GM18508 (cell line): ENCODE measurements at regions not wholly inside any gene's neighbourhood (a gene's known extent, or its start where the extent isn't known, plus 50 kb on each side); places are given as distances from the start of the nearest gene placed in this dataset.

Experiments used
- ATAC-seq: cut with Tn5 transposase; IDR thresholded peaks from one replicate; pipeline ENCODE4 v1.9.1; 2021; ENCODE audit warnings: moderate number of reproducible peaks; ENCODE audit not compliant: insufficient read depth, unreplicated experiment

- no peak for ATAC-seq
These were observed 745.2 kb upstream of the WWC1 start for GRCh38 chr5:167546270-167546669.

DNA sequence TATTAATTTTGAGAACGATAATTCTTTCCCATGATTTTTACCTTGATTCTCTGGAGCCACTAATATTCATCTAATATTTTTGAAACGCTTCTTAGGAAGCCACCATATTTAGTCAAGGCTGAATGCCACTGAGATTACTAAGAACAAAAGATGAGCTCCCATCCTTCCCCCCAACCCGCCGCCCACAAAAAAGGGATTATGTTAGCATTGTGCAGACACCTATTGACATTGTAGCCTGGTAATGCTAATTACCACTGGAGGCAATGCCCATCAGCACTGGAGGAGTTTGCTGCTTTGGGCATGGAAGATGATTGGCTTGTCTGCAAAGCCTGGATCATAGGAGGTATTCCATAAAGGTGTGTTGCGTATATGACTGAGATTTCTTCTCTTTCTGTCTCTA lies 739.1 kb upstream of the WWC1 start:
- ATAC-seq, result no peak

GRCh38 chr5:167553511-167553910 lies 737.9 kb upstream of the WWC1 start:
- ATAC-seq, result no peak

- ATAC-seq, result no peak
These were observed 736.7 kb upstream of the WWC1 start for GRCh38 chr5:167554564-167555290.

- ATAC-seq, result no peak
These were observed 735.8 kb upstream of the WWC1 start for GRCh38 chr5:167555565-167556166.

DNA sequence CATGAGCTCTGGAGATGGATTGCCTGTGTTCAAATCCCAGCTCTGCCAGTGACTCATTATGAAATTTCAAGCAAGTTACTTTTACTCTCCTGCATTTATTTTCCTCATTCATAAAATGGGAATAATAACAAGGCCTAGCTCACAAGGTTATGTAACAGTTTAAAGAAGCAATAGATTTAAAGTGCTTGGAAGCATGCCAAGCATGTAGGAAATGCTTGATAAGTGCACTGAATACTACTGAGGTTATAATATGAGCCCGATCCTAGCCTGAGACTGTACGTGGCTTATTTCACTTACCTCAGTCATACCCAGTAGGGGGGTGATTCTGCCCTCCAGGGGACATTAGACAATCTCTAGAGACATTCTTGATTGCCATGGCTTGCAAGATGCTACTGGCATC lies 734.1 kb upstream of the WWC1 start:
- ATAC-seq, result no peak

DNA sequence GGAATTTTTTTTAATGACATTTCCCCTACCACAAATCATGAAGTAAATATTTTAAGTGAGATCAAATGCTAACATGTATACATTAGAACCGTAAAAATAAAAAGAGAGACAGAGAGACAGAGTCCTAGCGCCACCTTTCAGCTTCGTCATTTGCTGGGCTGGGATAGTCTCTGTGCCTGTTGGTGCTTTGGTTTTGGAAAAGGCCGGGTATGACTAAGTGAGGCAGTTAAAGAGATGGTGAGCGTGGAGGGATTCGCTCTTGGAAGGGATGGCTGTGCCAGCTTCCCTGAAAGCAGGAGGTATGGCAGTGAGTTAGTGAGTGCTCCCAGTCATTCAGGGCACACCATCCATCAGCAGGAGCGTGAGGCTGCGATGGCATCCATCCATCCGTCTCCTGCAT lies 729.6 kb upstream of the WWC1 start:
- ATAC-seq, result no peak

GRCh38 chr5:167564275-167564674 lies 727.2 kb upstream of the WWC1 start:
- no peak for ATAC-seq

DNA sequence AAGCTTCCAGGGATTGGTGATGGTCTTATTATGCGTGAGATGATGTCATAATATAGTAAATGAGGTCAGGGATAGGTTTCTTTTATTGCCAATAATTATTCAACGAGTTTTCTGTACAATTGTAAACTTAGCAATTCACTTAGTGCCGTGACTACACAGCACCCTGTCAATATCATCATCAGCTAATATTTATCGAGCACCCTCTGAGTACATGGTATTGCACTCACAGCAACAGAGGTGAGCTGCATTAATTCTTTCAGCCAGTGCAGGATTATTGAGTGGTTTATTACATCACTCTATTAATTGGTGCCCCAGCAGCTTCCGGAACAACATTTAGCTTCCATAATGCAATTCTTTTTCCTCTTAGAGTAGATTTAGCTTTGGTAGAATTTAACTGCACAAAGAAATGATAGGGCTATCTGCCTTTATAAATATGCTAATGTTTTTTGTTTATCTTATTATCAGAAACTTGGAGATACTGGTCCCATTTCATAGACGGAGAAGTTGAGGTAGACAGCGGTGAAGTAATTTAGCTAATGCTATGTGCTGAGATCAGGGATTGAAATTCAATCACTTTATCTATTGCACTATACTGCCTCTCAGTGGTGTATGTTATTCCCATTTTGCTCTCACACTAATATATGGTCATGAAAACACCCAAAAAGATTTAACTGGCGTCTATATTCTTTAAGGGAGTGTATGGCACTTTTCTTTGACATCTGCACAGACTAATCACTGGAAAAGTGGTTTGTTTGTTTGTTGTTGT lies 726.1 kb upstream of the WWC1 start:
- no peak for ATAC-seq

- no peak for ATAC-seq
These were observed 721.0 kb upstream of the WWC1 start for GRCh38 chr5:167570431-167570830.

DNA sequence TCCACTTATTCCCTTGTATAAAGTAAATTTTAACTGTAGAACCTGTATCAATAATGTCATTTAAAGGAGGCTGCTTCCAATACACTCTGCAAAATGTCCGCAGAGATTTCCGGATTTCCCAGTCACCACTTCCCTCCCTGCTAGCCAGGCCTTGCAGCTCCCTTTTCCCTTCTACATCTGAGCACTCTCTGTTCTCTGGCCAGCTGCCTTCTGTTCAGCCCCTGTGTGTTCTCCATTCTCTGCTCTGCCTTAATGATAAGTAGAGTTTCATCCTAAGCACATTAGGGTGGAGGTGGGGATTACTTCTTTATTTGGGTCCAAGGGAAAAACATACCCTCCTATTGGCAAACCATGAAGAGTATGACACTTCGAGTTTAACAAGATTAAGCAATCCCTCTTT lies 719.6 kb upstream of the WWC1 start:
- no peak for ATAC-seq

- ATAC-seq, result no peak
These were observed 717.9 kb upstream of the WWC1 start for GRCh38 chr5:167573370-167574127.

GRCh38 chr5:167574464-167574863 lies 717.0 kb upstream of the WWC1 start:
- ATAC-seq, result no peak

DNA sequence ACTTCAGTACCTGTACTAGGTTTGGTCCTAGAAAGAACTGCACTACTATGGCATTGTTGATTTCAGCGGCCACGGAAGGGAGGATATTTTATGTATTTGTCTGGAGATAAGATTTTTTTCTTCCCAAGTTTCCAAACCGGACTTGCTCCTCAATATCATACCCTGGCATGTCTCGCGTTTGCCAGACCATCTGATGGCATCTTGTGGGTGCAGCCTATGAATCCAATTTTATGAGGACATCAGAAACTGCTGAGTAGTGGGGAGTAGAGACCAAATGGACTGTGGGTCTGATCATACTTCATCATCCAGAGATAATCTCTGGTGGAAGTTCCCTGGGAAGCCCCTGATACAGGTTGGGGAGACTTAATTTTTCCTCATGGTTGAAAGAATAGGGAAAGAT lies 716.1 kb upstream of the WWC1 start:
- ATAC-seq, result no peak

- no peak for ATAC-seq
These were observed 715.3 kb upstream of the WWC1 start for GRCh38 chr5:167576126-167576525.

DNA sequence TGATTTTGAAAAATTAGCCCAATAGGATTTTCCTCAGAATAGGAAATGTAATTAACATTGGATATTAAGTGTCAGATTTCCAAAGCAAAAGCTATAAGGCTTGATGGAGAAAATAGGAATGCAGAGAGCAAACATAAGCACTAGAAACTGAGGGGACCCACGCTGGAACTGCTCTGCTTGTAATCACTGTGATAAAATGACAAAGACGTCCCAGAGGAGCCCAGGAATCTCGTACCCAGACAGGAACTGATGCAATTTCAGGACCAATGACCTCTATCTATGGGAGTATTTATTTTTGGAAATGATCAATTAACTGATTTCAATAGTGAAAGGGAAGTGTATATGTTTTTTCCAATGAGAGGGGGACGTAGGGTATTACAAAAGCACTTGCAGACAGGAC lies 714.5 kb upstream of the WWC1 start:
- no peak for ATAC-seq

GRCh38 chr5:167577616-167578015 lies 713.8 kb upstream of the WWC1 start:
- no peak for ATAC-seq

DNA sequence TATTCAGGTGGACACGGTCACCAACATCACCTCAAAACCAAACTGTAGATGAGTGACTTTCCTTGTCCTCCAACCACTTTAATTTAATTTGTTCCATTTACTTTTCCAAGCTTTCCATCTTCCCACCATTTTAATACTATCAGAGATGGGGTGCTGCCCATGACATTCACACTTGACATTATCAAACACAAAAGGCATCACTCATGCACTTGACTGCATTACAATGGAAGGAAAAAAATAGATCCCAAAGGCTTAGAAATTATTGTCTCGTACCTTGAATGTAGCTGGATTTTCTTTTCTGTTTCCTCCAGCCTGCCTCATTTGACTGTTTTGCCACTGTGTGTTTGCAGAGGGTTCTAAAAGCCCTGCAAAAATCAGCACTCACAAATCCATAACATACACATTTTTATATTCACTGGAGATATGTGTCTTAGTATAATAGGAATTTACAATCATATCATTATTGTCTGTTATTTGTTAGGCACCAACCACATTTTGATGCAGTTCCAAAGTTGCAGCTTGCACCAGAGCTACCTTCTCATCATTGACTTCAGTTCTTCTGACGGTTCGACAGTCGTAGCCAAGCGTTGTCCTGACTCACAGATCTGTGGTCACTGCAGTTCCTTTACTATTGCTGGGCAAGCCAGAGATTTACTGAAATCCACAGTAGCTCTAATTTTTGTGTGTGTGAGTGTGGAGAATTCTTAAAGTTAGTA lies 712.3 kb upstream of the WWC1 start:
- no peak for ATAC-seq

DNA sequence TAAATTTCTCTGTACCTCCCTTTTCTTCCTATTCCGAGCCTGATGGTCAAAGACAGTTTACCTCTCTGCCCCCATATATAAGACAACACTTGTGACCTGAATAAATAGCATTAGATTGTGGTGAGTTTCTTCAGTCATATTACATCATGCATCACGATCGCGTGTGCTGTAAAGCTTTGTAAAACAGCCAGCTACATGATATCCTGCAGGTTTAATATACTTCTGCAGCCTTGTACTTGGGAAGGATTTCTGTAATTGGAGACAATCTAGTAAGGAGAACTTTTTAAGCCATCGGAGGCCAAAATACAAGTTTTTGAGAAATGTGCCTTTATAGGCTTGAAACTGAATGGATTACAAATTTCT lies 711.8 kb upstream of the WWC1 start:
- no peak for ATAC-seq

DNA sequence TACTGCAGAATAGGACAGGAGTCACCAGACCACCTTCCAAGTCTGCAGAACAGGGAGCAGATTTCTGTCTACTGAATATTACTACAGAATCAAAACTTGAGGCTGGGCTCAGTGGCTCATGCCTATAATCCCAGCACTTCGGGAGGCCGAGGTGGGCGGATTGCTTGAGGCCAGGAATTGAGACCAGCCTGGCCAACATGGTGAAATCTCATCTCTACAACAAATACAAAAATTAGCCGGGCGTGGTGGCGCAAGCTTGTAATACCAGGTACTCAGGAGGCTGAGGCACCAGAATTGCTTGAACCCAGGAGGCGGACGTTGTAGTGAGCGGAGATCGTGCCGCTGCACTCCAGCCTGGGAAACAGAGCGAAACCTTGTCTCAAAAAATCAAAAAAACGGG lies 710.8 kb upstream of the WWC1 start:
- ATAC-seq, result no peak
